CD4-positive, alpha-beta T cell treated with Interferon gamma for 1 hour (primary cell): ENCODE measurements at regions not wholly inside any gene's neighbourhood (a gene's known extent, or its start where the extent isn't known, plus 50 kb on each side); places are given as distances from the start of the nearest gene placed in this dataset.

ENCODE experiments used
- DNase-seq: peaks from one replicate; pipeline ENCODE4 v3.0.0-alpha.2; 2020

- DNase-seq = no peak
Observed at GRCh38 chr14:104522926-104523545, 56.5 kb upstream of the C14orf180 start.

- DNase-seq = no peak
Observed at GRCh38 chr14:104523546-104523935, 56.0 kb upstream of the C14orf180 start.

GRCh38 chr14:104524726-104525125, 54.8 kb upstream of the C14orf180 start:
- no peak for DNase-seq

- no peak for DNase-seq
Observed at GRCh38 chr14:104526723-104527645, 52.6 kb upstream of the C14orf180 start.

GRCh38 chr14:104527857-104528459, 51.6 kb upstream of the C14orf180 start:
- DNase-seq = no peak

DNA sequence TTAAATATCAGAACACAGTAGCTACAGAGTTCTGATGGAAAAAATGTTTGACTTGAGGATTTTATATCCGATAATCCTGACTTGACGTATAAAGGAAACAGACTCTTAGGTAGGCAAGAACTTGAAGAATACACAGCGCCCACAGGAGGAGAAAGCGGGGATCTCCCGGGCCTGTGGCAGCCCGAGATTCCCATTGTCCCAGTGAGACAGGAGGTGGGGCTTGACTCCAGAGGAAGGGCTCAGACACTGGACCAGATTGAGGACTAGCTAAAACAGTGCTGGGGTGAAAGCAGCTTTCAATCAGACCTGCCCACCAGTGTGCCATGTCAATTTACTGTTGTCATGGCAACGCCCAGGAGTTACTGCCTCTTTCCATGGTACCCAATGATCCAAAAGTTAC, 51.1 kb upstream of the C14orf180 start:
- no peak for DNase-seq
